Calu3 (cell line): ENCODE measurements at regions not wholly inside any gene's neighbourhood (a gene's known extent, or its start where the extent isn't known, plus 50 kb on each side); places are given as distances from the start of the nearest gene placed in this dataset.

Source experiments
- BruUV-seq: library from RNA; stranded (reverse); fragments of 400-500 nt; replicated peaks from 2 replicates; lab custom pipeline; 2021; lab: Mats Ljungman, UMichigan
- CTCF ChIA-PET: fragments of 300-600 bp; sonication (Branson Sonifier 250); formaldehyde crosslinking; loops from one replicate; lab custom pipeline; 2022; ENCODE audit warnings: antibody characterized with exemption; lab: Charles Lee
- DNase-seq: peaks from one replicate; pipeline ENCODE4 v3.0.0; 2022
- H3K27ac Mint-ChIP-seq: one replicate; pipeline ENCODE4 v1.8.0; 2022; ENCODE audit warnings: mixed read lengths; ENCODE audit not compliant: unreplicated experiment
- H3K27me3 Mint-ChIP-seq: one replicate; pipeline ENCODE4 v1.8.0; 2022; ENCODE audit warnings: mixed read lengths; ENCODE audit not compliant: unreplicated experiment
- H3K36me3 Mint-ChIP-seq: one replicate; pipeline ENCODE4 v1.8.0; 2022; ENCODE audit warnings: mild to moderate bottlenecking, moderate library complexity, mixed read lengths; ENCODE audit not compliant: insufficient read depth, unreplicated experiment
- H3K4me1 Mint-ChIP-seq: one replicate; pipeline ENCODE4 v1.8.0; 2022; ENCODE audit warnings: mild to moderate bottlenecking, low read depth, mixed read lengths; ENCODE audit not compliant: unreplicated experiment
- H3K4me3 Mint-ChIP-seq: one replicate; pipeline ENCODE4 v1.8.0; 2022; ENCODE audit warnings: mild to moderate bottlenecking, low read depth, moderate library complexity, mixed read lengths; ENCODE audit not compliant: unreplicated experiment
- H3K9me3 Mint-ChIP-seq: one replicate; pipeline ENCODE4 v1.8.0; 2022; ENCODE audit warnings: low read depth, mixed read lengths; ENCODE audit not compliant: unreplicated experiment
- CTCF ChIP-seq: fragments of 200-600 bp; IDR thresholded peaks from one replicate; pipeline ENCODE4 v1.8.0; 2022; ENCODE audit warnings: antibody characterized with exemption; ENCODE audit not compliant: unreplicated experiment
- intact Hi-C: fragments of 100-400 bp; cut with micrococcal nuclease; formaldehyde crosslinking; loops from one replicate; pipeline ENCODE4 v1.10.0; 2022; ENCODE audit not compliant: unreplicated experiment

GRCh38 chr3:107110596-107111305 lies 266.5 kb upstream of the CCDC54 start:
- no peak for DNase-seq
- Mint-ChIP-seq H3K27ac (no peak overlapping the region), H3K4me3 (no peak overlapping the region), H3K36me3 (no peaks in the 10 kb centered on the region), H3K4me1 (no peaks in the 10 kb centered on the region), H3K9me3 (peaks cover 4% of the 10 kb centered on the region), H3K27me3 (no peaks in the 10 kb centered on the region)
- BruUV-seq = no TSS peak
- intact Hi-C loops = no loop called here
- CTCF ChIA-PET = no interaction called here
- no peak for TF ChIP-seq CTCF

GRCh38 chr3:107111872-107112271 lies 265.4 kb upstream of the CCDC54 start:
- Mint-ChIP-seq H3K4me3 (no peak overlapping the region), H3K36me3 (no peaks in the 10 kb centered on the region), H3K27ac (no peak overlapping the region), H3K9me3 (no peaks in the 10 kb centered on the region), H3K27me3 (no peaks in the 10 kb centered on the region), H3K4me1 (no peaks in the 10 kb centered on the region)
- no peak for TF ChIP-seq CTCF
- CTCF ChIA-PET = no interaction called here
- DNase-seq = no peak
- intact Hi-C loops = no loop called here
- no TSS peak for BruUV-seq

GRCh38 chr3:107112356-107112755 lies 264.9 kb upstream of the CCDC54 start:
- no TSS peak for BruUV-seq
- H3K9me3 Mint-ChIP-seq = no peaks in the 10 kb centered on the region
- H3K4me1 Mint-ChIP-seq = no peaks in the 10 kb centered on the region
- TF ChIP-seq CTCF = no peak
- H3K27me3 Mint-ChIP-seq = no peaks in the 10 kb centered on the region
- DNase-seq = no peak
- no peak overlapping the region for H3K4me3 Mint-ChIP-seq
- intact Hi-C loops = no loop called here
- CTCF ChIA-PET = no interaction called here
- no peaks in the 10 kb centered on the region for H3K36me3 Mint-ChIP-seq
- no peak overlapping the region for H3K27ac Mint-ChIP-seq

- no TSS peak for BruUV-seq
- Mint-ChIP-seq H3K27ac (no peak overlapping the region), H3K36me3 (no peaks in the 10 kb centered on the region), H3K9me3 (no peaks in the 10 kb centered on the region), H3K4me1 (no peaks in the 10 kb centered on the region), H3K4me3 (no peak overlapping the region), H3K27me3 (no peaks in the 10 kb centered on the region)
- DNase-seq = no peak
- intact Hi-C loops = no loop called here
- no peak for TF ChIP-seq CTCF
- CTCF ChIA-PET = interaction anchor here (0.6 kb wide), 1 partner anchor 408 kb away, joined by 6 read pairs; no protein-coding TSS in a partner anchor
Measured at GRCh38 chr3:107116251-107116650, 261.0 kb upstream of the CCDC54 start.
